ENCODE measurements at regions not wholly inside any gene's neighbourhood (a gene's known extent, or its start where the extent isn't known, plus 50 kb on each side); places are given as distances from the start of the nearest gene placed in this dataset.
"Not testable (repeated sequence)": the region's sequence is repeated elsewhere in the genome, so short reads cannot be mapped to it uniquely, and the experiment has no call there.

- no peaks in the 10 kb centered on the region for H3K36me3 ChIP-seq
- 62 to 64% methylated on average over 3 of the region's 3 CpGs for WGBS, 2 donors
- no peaks in the 10 kb centered on the region for H3K9me3 ChIP-seq
- no peaks in the 10 kb centered on the region for H3K4me1 ChIP-seq
- no peaks in the 10 kb centered on the region for H3K27me3 ChIP-seq
- no peak overlapping the region for H3K4me3 ChIP-seq (replicated peaks in 1 of 3)
- intact Hi-C loops (cut with DNase I): no loop called here
- no peak for DNase-seq
- no peak overlapping the region for H3K27ac ChIP-seq
- TF ChIP-seq CTCF (IDR thresholded peaks at IDR 0.05) (no peak), POLR2A (IDR thresholded peaks at IDR 0.05) (no peak)
Measured at GRCh38 chr5:3446410-3446809, 149.2 kb upstream of the IRX1 start.

- H3K9me3 ChIP-seq; H3K27me3 ChIP-seq; intact Hi-C loops (cut with DNase I); H3K4me1 ChIP-seq; H3K4me3 ChIP-seq (replicated peaks in 1 of 3); DNase-seq; H3K36me3 ChIP-seq; H3K27ac ChIP-seq: not testable (repeated sequence)
Measured at GRCh38 chr5:3445517-3445916, 150.1 kb upstream of the IRX1 start.

GRCh38 chr5:3432135-3432534 lies 163.5 kb upstream of the IRX1 start:
- 71 to 85% methylated on average over 4 of the region's 4 CpGs for WGBS, 2 donors
- intact Hi-C loops (cut with DNase I): no loop called here

GRCh38 chr5:3430691-3431090 lies 164.9 kb upstream of the IRX1 start:
- no peak for TF ChIP-seq CTCF (IDR thresholded peaks at IDR 0.05)
- no peak for TF ChIP-seq POLR2A (IDR thresholded peaks at IDR 0.05)
- Histone ChIP-seq H3K27ac (no peak overlapping the region), H3K9me3 (no peaks in the 10 kb centered on the region), H3K4me1 (no peaks in the 10 kb centered on the region), H3K27me3 (no peaks in the 10 kb centered on the region), H3K36me3 (no peaks in the 10 kb centered on the region), H3K4me3 (replicated peaks in 1 of 3) (no peak overlapping the region)
- 70 to 74% methylated on average over 5 of the region's 5 CpGs for WGBS, 2 donors
- DNase-seq: no peak
- intact Hi-C loops (cut with DNase I): no loop called here

More at GRCh38 chr5:3432135-3432534, 163.5 kb upstream of the IRX1 start:
- no peaks in the 10 kb centered on the region for H3K9me3 ChIP-seq
- H3K27me3 ChIP-seq: no peaks in the 10 kb centered on the region
- no peaks in the 10 kb centered on the region for H3K36me3 ChIP-seq
- no peak overlapping the region for H3K4me3 ChIP-seq (replicated peaks in 1 of 3)
- TF ChIP-seq CTCF (IDR thresholded peaks at IDR 0.05): no peak
- TF ChIP-seq POLR2A (IDR thresholded peaks at IDR 0.05): no peak
- H3K4me1 ChIP-seq: no peaks in the 10 kb centered on the region
- DNase-seq: no peak
- no peak overlapping the region for H3K27ac ChIP-seq

GRCh38 chr5:3429962-3430361 lies 165.7 kb upstream of the IRX1 start:
- Histone ChIP-seq H3K4me3 (replicated peaks in 1 of 3) (no peak overlapping the region), H3K27me3 (no peaks in the 10 kb centered on the region), H3K9me3 (no peaks in the 10 kb centered on the region), H3K27ac (no peak overlapping the region), H3K36me3 (no peaks in the 10 kb centered on the region), H3K4me1 (no peaks in the 10 kb centered on the region)
- 64 to 67% methylated on average over 5 to 7 of the region's 7 CpGs for WGBS, 2 donors
- no peak for DNase-seq
- intact Hi-C loops (cut with DNase I): no loop called here
- no peak for TF ChIP-seq CTCF (IDR thresholded peaks at IDR 0.05)
- TF ChIP-seq POLR2A (IDR thresholded peaks at IDR 0.05): no peak

- no peak for DNase-seq
- no peaks in the 10 kb centered on the region for H3K4me1 ChIP-seq
- 31 to 39% methylated on average over 15 of the region's 15 CpGs for WGBS, 2 donors
- H3K9me3 ChIP-seq: no peaks in the 10 kb centered on the region
- no peaks in the 10 kb centered on the region for H3K36me3 ChIP-seq
- H3K27ac ChIP-seq: no peak overlapping the region
- H3K27me3 ChIP-seq: no peaks in the 10 kb centered on the region
- TF ChIP-seq CTCF (IDR thresholded peaks at IDR 0.05) (no peak), POLR2A (IDR thresholded peaks at IDR 0.05) (no peak)
- H3K4me3 ChIP-seq (replicated peaks in 1 of 3): no peak overlapping the region
- intact Hi-C loops (cut with DNase I): no loop called here
Measured at GRCh38 chr5:3428334-3428733, 167.3 kb upstream of the IRX1 start.

Measured in thyroid gland (tissue), 4 donors.